NCI-H748 (cell line): ENCODE measurements at regions not wholly inside any gene's neighbourhood (a gene's known extent, or its start where the extent isn't known, plus 50 kb on each side); places are given as distances from the start of the nearest gene placed in this dataset.

Experiments
- DNase-seq: peaks from one replicate; lab custom pipeline; 2025; ENCODE audit not compliant: unreplicated experiment; lab: John Stamatoyannopoulos, UW

GRCh38 chrX:143800150-143800549, 79.6 kb upstream of the SPANXN2 start:
- DNase-seq = no peak

- peak; percentile 65 for DNase-seq
Observed at GRCh38 chrX:143788265-143788664, 67.7 kb upstream of the SPANXN2 start.

GRCh38 chrX:143787341-143787740, 66.8 kb upstream of the SPANXN2 start:
- DNase-seq = no peak

GRCh38 chrX:143781103-143781502, 60.6 kb upstream of the SPANXN2 start:
- DNase-seq = no peak
